ENCODE measurements at regions not wholly inside any gene's neighbourhood (a gene's known extent, or its start where the extent isn't known, plus 50 kb on each side); places are given as distances from the start of the nearest gene placed in this dataset.

DNA sequence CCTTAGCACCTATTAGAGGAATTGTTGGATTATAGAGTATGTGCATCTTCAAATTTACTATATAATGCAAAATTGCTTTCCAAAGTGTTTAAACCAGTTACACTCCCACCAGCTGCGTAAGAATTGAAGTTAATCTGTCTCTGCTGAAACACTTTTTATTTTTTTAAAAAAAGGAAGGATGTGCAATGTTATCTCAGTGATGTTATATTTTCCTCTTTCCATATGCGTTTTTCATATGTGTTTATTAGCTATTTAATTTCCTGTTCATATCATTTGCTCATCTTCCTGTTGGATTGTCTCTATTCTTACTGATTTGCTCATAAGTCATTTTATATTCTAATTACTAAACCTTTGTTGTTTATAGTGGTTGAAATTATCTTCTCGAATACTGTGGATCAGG is 63.2 kb upstream of the RFX8 start:
- TF ChIP-seq POLR2A (IDR thresholded peaks at IDR 0.05; ENCODE audit: low read depth, low read length) (no peak), TAF1 (IDR thresholded peaks at IDR 0.05; ENCODE audit: borderline replicate concordance, low read depth, low read length) (no peak), POLR2AphosphoS5 (IDR thresholded peaks at IDR 0.05; ENCODE audit: low read depth, low read length) (no peak)

All from GM12892 (cell line).